OCI-LY7 (cell line): ENCODE measurements at regions not wholly inside any gene's neighbourhood (a gene's known extent, or its start where the extent isn't known, plus 50 kb on each side); places are given as distances from the start of the nearest gene placed in this dataset.
"Not testable (repeated sequence)": the region's sequence is repeated elsewhere in the genome, so short reads cannot be mapped to it uniquely, and the experiment has no call there.

ENCODE experiments used
- BruUV-seq: library from RNA; stranded (reverse); fragments of 400-500 nt; replicated peaks from 2 replicates; lab custom pipeline; 2021; lab: Mats Ljungman, UMichigan
- CTCF ChIA-PET: fragments of 300-600 bp; sonication (Branson Sonifier 250); formaldehyde crosslinking; loops from one replicate; lab custom pipeline; 2022; ENCODE audit warnings: antibody characterized with exemption; ENCODE audit not compliant: unreplicated experiment; lab: Charles Lee
- POLR2A ChIA-PET: fragments of 300-600 bp; sonication (Branson Sonifier 250); formaldehyde crosslinking; loops from one replicate; lab custom pipeline; 2022; ENCODE audit warnings: antibody characterized with exemption; lab: Charles Lee
- DNase-seq: peaks from one replicate; pipeline ENCODE4 v3.0.0-alpha.2; 2015; ENCODE audit warnings: low spot score
- H2AFZ ChIP-seq: fragments of 200-600 bp; sonication (generic), shearing (Covaris generic); 2 replicates; pipeline ENCODE4 v1.6.1; 2014; ENCODE audit warnings: mild to moderate bottlenecking, antibody characterized with exemption, low read length, moderate library complexity
- H3K27ac ChIP-seq: fragments of 200-600 bp; sonication (generic); 2 replicates; pipeline ENCODE4 v1.5.1; 2014; ENCODE audit warnings: mixed run types, low read depth, mild to moderate bottlenecking, moderate library complexity, low read length, inconsistent platforms; ENCODE audit not compliant: poor library complexity, severe bottlenecking
- H3K36me3 ChIP-seq: fragments of 200-600 bp; sonication (generic); 2 replicates; pipeline ENCODE4 v1.6.1; 2014; ENCODE audit warnings: mild to moderate bottlenecking, antibody characterized with exemption, low read length, moderate library complexity, mixed read lengths; ENCODE audit not compliant: insufficient read depth
- H3K4me1 ChIP-seq: fragments of 200-600 bp; sonication (generic); 2 replicates; pipeline ENCODE4 v1.5.1; 2014; ENCODE audit warnings: mild to moderate bottlenecking, low read length; ENCODE audit not compliant: insufficient read depth, poor library complexity, severe bottlenecking
- H3K4me2 ChIP-seq: fragments of 200-600 bp; sonication (generic); 2 replicates; pipeline ENCODE4 v1.6.1; 2014; ENCODE audit warnings: mild to moderate bottlenecking, low read length
- H3K4me3 ChIP-seq: fragments of 200-600 bp; sonication (generic); 2 replicates; pipeline ENCODE4 v1.5.1; 2014; ENCODE audit warnings: mild to moderate bottlenecking, low read depth, low read length; ENCODE audit not compliant: poor library complexity, severe bottlenecking
- H3K79me2 ChIP-seq: fragments of 200-600 bp; sonication (generic); 2 replicates; pipeline ENCODE4 v1.6.1; 2016; ENCODE audit warnings: low read depth, mild to moderate bottlenecking, low read length, moderate library complexity, mixed read lengths; ENCODE audit not compliant: insufficient read depth
- H3K9me2 ChIP-seq: fragments of 200-600 bp; sonication (generic); 2 replicates; pipeline ENCODE4 v1.6.1; 2016; ENCODE audit warnings: mild to moderate bottlenecking, low read length, mixed read lengths; ENCODE audit not compliant: insufficient read depth
- H3K9me3 ChIP-seq: fragments of 200-600 bp; sonication (generic); 2 replicates; pipeline ENCODE4 v1.6.1; 2014; ENCODE audit warnings: mild to moderate bottlenecking, mixed run types, low read length, mixed read lengths
- H4K20me1 ChIP-seq: fragments of 200-600 bp; sonication (generic); 2 replicates; pipeline ENCODE4 v1.6.1; 2014; ENCODE audit warnings: mild to moderate bottlenecking, antibody characterized with exemption, low read length, moderate library complexity, mixed read lengths; ENCODE audit not compliant: insufficient read depth
- CTCF ChIP-seq: fragments of 200-600 bp; sonication (generic); conservative IDR thresholded peaks from 2 replicates; pipeline ENCODE4 v1.5.1; 2014; ENCODE audit warnings: mild to moderate bottlenecking, antibody characterized with exemption, low read length, moderate library complexity, mixed read lengths
- EZH2phosphoT487 ChIP-seq: fragments of 200-600 bp; sonication (generic); IDR thresholded peaks from 2 replicates; pipeline ENCODE4 v1.6.1; 2018; ENCODE audit warnings: low read depth, borderline replicate concordance, mild to moderate bottlenecking, mixed run types, antibody characterized with exemption, low read length, moderate library complexity, mixed read lengths
- intact Hi-C: fragments of 100-400 bp; cut with micrococcal nuclease; formaldehyde crosslinking; loops from one replicate; pipeline ENCODE4 v1.10.0; 2022; ENCODE audit not compliant: unreplicated experiment

- CTCF ChIA-PET: interaction anchor here (0.7 kb wide), 1 partner anchor 104 kb away, joined by 4 read pairs; no protein-coding TSS in a partner anchor
- TF ChIP-seq EZH2phosphoT487: no peak
- TF ChIP-seq CTCF: no peak
Measured at GRCh38 chr4:36601864-36602495, 320.6 kb downstream of the DTHD1 start.

GRCh38 chr4:36609661-36610060 is 328.2 kb downstream of the DTHD1 start:
- no TSS peak for BruUV-seq
- CTCF ChIA-PET: no interaction called here
- Histone ChIP-seq H3K79me2 (no peaks in the 10 kb centered on the region), H3K4me2 (no peak overlapping the region), H3K9me2 (no peaks in the 10 kb centered on the region), H2AFZ (no peak overlapping the region), H3K36me3 (no peaks in the 10 kb centered on the region), H4K20me1 (no peaks in the 10 kb centered on the region), H3K4me1 (no peaks in the 10 kb centered on the region), H3K27ac (no peak overlapping the region), H3K4me3 (no peak overlapping the region), H3K9me3 (no peaks in the 10 kb centered on the region)
- POLR2A ChIA-PET: no interaction called here
- intact Hi-C loops: no loop called here
- TF ChIP-seq EZH2phosphoT487 (no peak), CTCF (no peak)
- DNase-seq: no peak

More at GRCh38 chr4:36601864-36602495, 320.6 kb downstream of the DTHD1 start:
- intact Hi-C loops: no loop called here
- Histone ChIP-seq H3K27ac (no peak overlapping the region), H3K36me3 (no peaks in the 10 kb centered on the region), H3K79me2 (no peaks in the 10 kb centered on the region), H3K4me2 (no peak overlapping the region), H3K4me3 (no peak overlapping the region), H2AFZ (no peak overlapping the region), H3K9me2 (no peaks in the 10 kb centered on the region), H3K4me1 (no peaks in the 10 kb centered on the region), H4K20me1 (no peaks in the 10 kb centered on the region), H3K9me3 (no peaks in the 10 kb centered on the region)
- POLR2A ChIA-PET: no interaction called here
- BruUV-seq: no TSS peak
- no peak for DNase-seq

GRCh38 chr4:36610628-36611027 is 329.2 kb downstream of the DTHD1 start:
- POLR2A ChIA-PET: interaction anchor here (0.6 kb wide), 1 partner anchor 13 kb away, joined by 3 read pairs; no protein-coding TSS in a partner anchor
- CTCF ChIA-PET: no interaction called here
- no TSS peak for BruUV-seq
- Histone ChIP-seq H3K9me3 (no peaks in the 10 kb centered on the region), H3K9me2 (no peaks in the 10 kb centered on the region), H4K20me1 (no peaks in the 10 kb centered on the region), H3K27ac (no peak overlapping the region), H2AFZ (no peak overlapping the region), H3K4me2 (no peak overlapping the region), H3K4me1 (no peaks in the 10 kb centered on the region), H3K79me2 (no peaks in the 10 kb centered on the region), H3K4me3 (no peak overlapping the region), H3K36me3 (no peaks in the 10 kb centered on the region)
- no peak for TF ChIP-seq EZH2phosphoT487
- no peak for TF ChIP-seq CTCF
- no peak for DNase-seq
- intact Hi-C loops: no loop called here

GRCh38 chr4:36613142-36613541 is 331.7 kb downstream of the DTHD1 start:
- H3K9me3 ChIP-seq, H3K27ac ChIP-seq, H3K4me1 ChIP-seq, intact Hi-C loops, H2AFZ ChIP-seq, H3K4me3 ChIP-seq, CTCF ChIA-PET, POLR2A ChIA-PET, H3K79me2 ChIP-seq, H4K20me1 ChIP-seq, DNase-seq, BruUV-seq, H3K36me3 ChIP-seq, H3K4me2 ChIP-seq, H3K9me2 ChIP-seq: not testable (repeated sequence)
